Spleen (tissue), 11 donors: ENCODE measurements at regions not wholly inside any gene's neighbourhood (a gene's known extent, or its start where the extent isn't known, plus 50 kb on each side); places are given as distances from the start of the nearest gene placed in this dataset.

Experiments used
- DNase-seq: peaks from one replicate; pipeline ENCODE4 v3.0.0-alpha.2; 2020
- H3K27ac ChIP-seq, 8 donors: fragments of 200-600 bp; sonication (generic) in 7 of 8; 1 replicate in 4 of 8; 2 replicates in 4 of 8; pipeline versions ENCODE4 v1.5.0 to v1.8.0; 2016 to 2021; ENCODE audit warnings: inconsistent platforms in 4 of 8, mild to moderate bottlenecking in 4 of 8, moderate library complexity in 1 of 8
- H3K27me3 ChIP-seq, 7 donors: fragments of 200-600 bp; sonication (generic) in 6 of 7; replicated peaks in 1 of 7; 1 replicate in 4 of 7; 2 replicates in 3 of 7; pipeline versions ENCODE4 v1.5.0 to v1.8.0; 2016 to 2021; ENCODE audit warnings: inconsistent platforms in 3 of 7, mild to moderate bottlenecking in 1 of 7
- H3K36me3 ChIP-seq, 6 donors: fragments of 200-600 bp; sonication (generic) in 5 of 6; 1 replicate in 4 of 6; 2 replicates in 2 of 6; pipeline versions ENCODE4 v1.5.0 to v1.8.0; 2016 to 2021; ENCODE audit warnings: inconsistent platforms in 2 of 6
- H3K4me1 ChIP-seq, 6 donors: fragments of 200-600 bp; sonication (generic) in 5 of 6; 1 replicate in 3 of 6; 2 replicates in 3 of 6; pipeline versions ENCODE4 v1.5.0 to v1.8.0; 2016 to 2021; ENCODE audit warnings: inconsistent platforms in 3 of 6
- H3K4me3 ChIP-seq, 8 donors: fragments of 200-600 bp; sonication (generic) in 7 of 8; 1 replicate in 4 of 8; 2 replicates in 4 of 8; pipeline versions ENCODE4 v1.5.0 to v1.8.0; 2016 to 2021; ENCODE audit warnings: inconsistent platforms in 4 of 8, mild to moderate bottlenecking in 4 of 8, moderate library complexity in 2 of 8
- H3K9me3 ChIP-seq, 8 donors: fragments of 200-600 bp; sonication (generic) in 7 of 8; 1 replicate in 4 of 8; 2 replicates in 4 of 8; pipeline versions ENCODE4 v1.5.0 to v1.8.0; 2016 to 2021; ENCODE audit warnings: inconsistent platforms in 4 of 8
- CTCF ChIP-seq, 11 experiments: fragments of 200-600 bp in 7 of 11; fragments of 450-650 bp in 4 of 11; sonication (generic) in 4 of 11; IDR thresholded peaks in 8 of 11; conservative IDR thresholded peaks in 3 of 11; 1 replicate in 7 of 11; 2 replicates in 4 of 11; pipeline versions ENCODE4 v1.4.0 to v1.8.0; 2016 to 2021; ENCODE audit warnings: antibody characterized with exemption in 11 of 11, inconsistent platforms in 4 of 11, mild to moderate bottlenecking in 1 of 11
- POLR2A ChIP-seq, 3 donors: fragments of 450-650 bp; IDR thresholded peaks; one replicate each; pipeline ENCODE4 v1.5.1; 2017; ENCODE audit warnings: antibody characterized with exemption in 3 of 3, mild to moderate bottlenecking in 1 of 3
- POLR2AphosphoS5 ChIP-seq, 3 donors: sonication (generic); formaldehyde crosslinking; IDR thresholded peaks; one replicate each; pipeline ENCODE4 v1.5.1; 2017; ENCODE audit warnings: antibody characterized with exemption in 3 of 3
- WGBS, 5 donors: extraction: QIAGEN DNeasy Blood & Tissue Kit in 3 of 5; methylation state at CpG; one replicate each; pipeline versions ENCODE4 v1.1.5 to v1.1.7; 2013 to 2018; 5-methylcytosine and 5-hydroxymethylcytosine counted together
- intact Hi-C: fragments of 100-400 bp; cut with DNase I; formaldehyde crosslinking; loops from one replicate; pipeline ENCODE4 v1.15.0; 2023; ENCODE audit warnings: low total_unique reads
- donor health status: healthy with polysubstance abuse.
- donor health status: DM: no; HTN: no; CAD: no; lungs with moderate emphysema.
- donor health status: DM: no; HTN: no; CAD: no.
- donor health status: Bipolar disorder and iron deficiency.
- donor health status: healthy.
- donor health status: DM: no; HTN: no; CAD: no.
- donor health status: DM: yes; HTN: yes; CAD: no.

GRCh38 chr5:145433077-145433476, 402.1 kb downstream of the PRELID2 start:
- Histone ChIP-seq H3K9me3 (peaks cover 0 to 35% (median 10%) of the 10 kb centered on the region in 8 donors), H3K4me1 (no peaks in the 10 kb centered on the region), H3K27ac (no peak overlapping the region), H3K27me3 (no peaks in the 10 kb centered on the region), H3K4me3 (no peak overlapping the region), H3K36me3 (no peaks in the 10 kb centered on the region)
- intact Hi-C loops, result no loop called here
- no peak for TF ChIP-seq POLR2A (IDR thresholded peaks at IDR 0.05)
- TF ChIP-seq POLR2AphosphoS5 (IDR thresholded peaks at IDR 0.05), result no peak
- TF ChIP-seq CTCF (IDR thresholded peaks at IDR 0.05 in 8 of 11, conservative IDR thresholded peaks at IDR 0.05 in 3 of 11), result no peak
- 87 to 94% (median 93%) methylated on average over 3 of the region's 3 CpGs for WGBS, 5 donors
- no peak for DNase-seq

DNA sequence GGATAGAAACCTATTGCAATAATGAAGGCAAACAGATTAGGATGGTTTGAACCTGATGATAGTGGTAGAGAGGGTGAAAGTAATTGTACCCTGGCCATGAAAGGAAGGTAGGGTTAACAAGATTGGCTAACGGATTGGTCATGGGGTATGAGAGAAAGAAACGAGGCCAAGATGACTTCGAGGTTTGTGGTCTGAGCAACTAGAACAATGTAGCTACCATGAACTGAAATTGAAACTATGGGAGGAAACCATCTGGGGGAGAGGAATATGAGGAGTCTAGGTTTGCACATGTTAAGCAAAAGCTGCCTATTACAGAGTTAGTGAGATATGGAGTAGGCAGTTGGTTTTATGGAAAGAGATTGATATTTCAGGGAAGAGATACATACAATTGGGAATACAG, 406.0 kb downstream of the PRELID2 start:
- no peak for DNase-seq
- no peaks in the 10 kb centered on the region for H3K4me1 ChIP-seq
- TF ChIP-seq CTCF (IDR thresholded peaks at IDR 0.05 in 8 of 11, conservative IDR thresholded peaks at IDR 0.05 in 3 of 11) (no peak), POLR2A (IDR thresholded peaks at IDR 0.05) (no peak), POLR2AphosphoS5 (IDR thresholded peaks at IDR 0.05) (no peak)
- H3K27ac ChIP-seq, result no peak overlapping the region
- intact Hi-C loops, result no loop called here
- H3K27me3 ChIP-seq, result no peaks in the 10 kb centered on the region
- H3K4me3 ChIP-seq, result no peak overlapping the region
- H3K9me3 ChIP-seq, result peaks cover 0 to 21% (median 3%) of the 10 kb centered on the region in 8 donors
- H3K36me3 ChIP-seq, result no peaks in the 10 kb centered on the region
- 55 to 68% (median 60%) methylated on average over 3 of the region's 3 CpGs for WGBS, 5 donors

- H3K36me3 ChIP-seq, result no peaks in the 10 kb centered on the region
- H3K4me1 ChIP-seq, result no peaks in the 10 kb centered on the region
- H3K9me3 ChIP-seq, result peaks cover 0 to 88% (median 60%) of the 10 kb centered on the region in 8 donors
- WGBS, 5 donors, result 72 to 92% (median 84%) methylated on average over 1 of the region's 1 CpG
- no peak for TF ChIP-seq POLR2AphosphoS5 (IDR thresholded peaks at IDR 0.05)
- no peak for TF ChIP-seq POLR2A (IDR thresholded peaks at IDR 0.05)
- TF ChIP-seq CTCF (IDR thresholded peaks at IDR 0.05 in 8 of 11, conservative IDR thresholded peaks at IDR 0.05 in 3 of 11), result no peak
- intact Hi-C loops, result no loop called here
- no peak overlapping the region for H3K4me3 ChIP-seq
- no peak overlapping the region for H3K27ac ChIP-seq
- DNase-seq, result no peak
- H3K27me3 ChIP-seq, result no peaks in the 10 kb centered on the region
Measured at GRCh38 chr5:145408048-145408341, 427.1 kb downstream of the PRELID2 start.

GRCh38 chr5:145407300-145408047, 427.7 kb downstream of the PRELID2 start:
- WGBS, 5 donors, result 72 to 84% (median 75%) methylated on average over 2 of the region's 2 CpGs
- Histone ChIP-seq H3K36me3 (no peaks in the 10 kb centered on the region), H3K9me3 (peaks cover 0 to 83% (median 55%) of the 10 kb centered on the region in 8 donors), H3K4me1 (no peaks in the 10 kb centered on the region), H3K27ac (no peak overlapping the region), H3K4me3 (no peak overlapping the region), H3K27me3 (no peaks in the 10 kb centered on the region)
- TF ChIP-seq CTCF (IDR thresholded peaks at IDR 0.05 in 8 of 11, conservative IDR thresholded peaks at IDR 0.05 in 3 of 11) (no peak), POLR2A (IDR thresholded peaks at IDR 0.05) (no peak), POLR2AphosphoS5 (IDR thresholded peaks at IDR 0.05) (no peak)
- no peak for DNase-seq
- intact Hi-C loops, result no loop called here
